GM21515 (cell line): ENCODE measurements at regions not wholly inside any gene's neighbourhood (a gene's known extent, or its start where the extent isn't known, plus 50 kb on each side); places are given as distances from the start of the nearest gene placed in this dataset.
"Not testable (repeated sequence)": the region's sequence is repeated elsewhere in the genome, so short reads cannot be mapped to it uniquely, and the experiment has no call there.

ENCODE experiments used
- ATAC-seq: cut with Tn5 transposase; IDR thresholded peaks from one replicate; pipeline ENCODE4 v1.9.1; 2021; ENCODE audit not compliant: unreplicated experiment

GRCh38 chr16:73143576-73144422, 95.9 kb upstream of the ZFHX3 start:
- ATAC-seq = no peak

GRCh38 chr16:73143002-73143401, 95.1 kb upstream of the ZFHX3 start:
- ATAC-seq = no peak

GRCh38 chr16:73142053-73142854, 94.3 kb upstream of the ZFHX3 start:
- ATAC-seq = no peak

- no peak for ATAC-seq
Observed at GRCh38 chr16:73140929-73141328, 93.0 kb upstream of the ZFHX3 start.

DNA sequence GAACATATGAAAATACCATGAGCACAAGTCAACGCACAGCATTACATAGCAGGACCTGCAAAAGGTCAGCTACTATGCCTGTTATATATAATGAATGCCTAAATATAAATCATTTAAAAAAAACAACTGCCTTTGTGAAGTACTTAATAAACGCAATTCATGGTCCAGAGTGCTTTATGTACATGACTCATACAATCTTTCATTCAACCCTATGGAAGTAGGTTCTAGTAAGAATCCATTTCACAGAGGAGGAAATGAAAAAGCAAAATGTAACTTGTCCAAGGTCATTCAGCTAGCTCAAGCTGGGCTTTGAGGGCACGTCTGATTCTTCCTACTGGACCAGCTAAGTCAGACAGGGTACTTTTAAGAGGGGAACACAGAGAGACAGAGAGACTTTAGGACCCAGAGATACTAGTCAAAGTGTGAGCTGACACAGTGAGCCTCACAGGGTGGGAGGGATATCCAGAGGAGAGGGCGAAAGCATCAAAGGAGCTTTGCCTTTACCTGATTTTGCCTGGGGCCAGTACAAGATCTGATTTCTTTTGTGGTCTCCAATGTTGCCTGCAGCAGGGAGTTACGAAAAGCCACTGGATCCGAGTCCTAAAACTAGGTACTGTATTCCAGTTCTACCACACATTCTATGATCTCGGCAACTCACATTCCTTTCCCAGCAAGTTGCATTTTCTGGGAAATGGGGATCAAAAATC, 83.4 kb upstream of the ZFHX3 start:
- no peak for ATAC-seq

DNA sequence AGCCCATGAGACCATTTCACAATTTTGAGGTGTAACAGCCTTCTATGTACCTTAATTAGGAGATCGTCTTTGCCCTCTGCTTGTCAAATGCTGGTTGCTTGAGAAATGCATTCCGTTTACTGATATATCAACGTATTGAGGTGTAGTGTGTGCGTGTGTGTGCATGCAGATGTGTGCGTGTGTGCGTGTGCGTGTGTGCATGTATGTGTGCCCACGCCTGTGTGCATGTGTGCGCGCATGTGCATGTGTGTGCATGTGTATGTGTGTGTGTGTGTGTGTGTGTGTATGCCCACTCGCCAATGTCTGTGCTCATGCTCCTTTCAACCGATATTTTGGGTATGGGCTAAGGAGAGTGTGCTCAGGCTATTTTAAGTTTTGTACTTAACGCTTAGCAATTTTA, 81.5 kb upstream of the ZFHX3 start:
- ATAC-seq = no peak

DNA sequence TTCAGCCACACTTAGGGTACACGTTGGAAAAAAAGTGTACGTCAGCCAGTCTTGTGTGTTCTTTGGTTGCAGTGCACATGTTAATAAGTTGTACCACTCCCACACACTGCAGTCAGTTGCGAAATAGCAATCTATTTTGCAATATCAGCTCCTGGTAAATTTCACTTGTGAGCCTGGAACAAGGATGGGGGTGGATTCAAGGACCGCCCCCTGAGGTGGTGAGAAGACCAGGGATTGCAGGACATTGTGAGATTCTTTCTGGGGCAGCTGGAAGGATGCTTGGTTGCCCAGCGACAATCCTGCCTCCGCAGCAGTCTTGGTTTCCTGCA, 78.6 kb upstream of the ZFHX3 start:
- ATAC-seq = no peak

DNA sequence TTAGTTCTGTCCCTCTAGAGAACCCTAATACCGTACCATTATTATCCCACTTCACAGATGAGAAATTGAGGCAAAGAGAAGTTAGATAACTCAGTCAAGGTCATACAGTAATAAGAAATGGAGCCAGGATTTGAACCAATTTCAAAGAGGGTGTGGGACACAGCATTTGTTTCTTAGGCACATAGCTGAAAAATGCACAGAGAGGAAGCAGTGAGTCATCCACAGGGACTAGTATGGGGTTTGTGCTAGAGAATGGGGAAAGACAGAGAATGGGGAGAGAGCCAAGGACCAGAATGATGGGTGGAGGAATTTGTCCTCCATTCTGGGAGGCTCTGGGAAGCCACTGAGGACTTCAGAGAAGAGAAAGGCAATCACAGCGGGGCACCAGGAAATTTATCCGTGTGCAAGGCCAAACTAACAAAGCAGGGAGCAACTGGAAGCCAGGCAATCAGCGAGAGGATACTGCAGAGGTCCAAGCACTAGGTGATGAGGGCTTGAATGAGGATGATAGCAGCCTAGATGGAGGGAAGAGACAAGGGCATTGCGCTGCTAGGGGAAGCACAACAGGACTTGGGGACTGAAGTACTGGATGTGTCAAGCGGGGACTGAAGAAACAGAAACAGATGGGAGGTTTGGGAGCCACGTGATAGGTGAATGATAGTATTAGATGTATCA, 78.1 kb upstream of the ZFHX3 start:
- ATAC-seq = no peak

DNA sequence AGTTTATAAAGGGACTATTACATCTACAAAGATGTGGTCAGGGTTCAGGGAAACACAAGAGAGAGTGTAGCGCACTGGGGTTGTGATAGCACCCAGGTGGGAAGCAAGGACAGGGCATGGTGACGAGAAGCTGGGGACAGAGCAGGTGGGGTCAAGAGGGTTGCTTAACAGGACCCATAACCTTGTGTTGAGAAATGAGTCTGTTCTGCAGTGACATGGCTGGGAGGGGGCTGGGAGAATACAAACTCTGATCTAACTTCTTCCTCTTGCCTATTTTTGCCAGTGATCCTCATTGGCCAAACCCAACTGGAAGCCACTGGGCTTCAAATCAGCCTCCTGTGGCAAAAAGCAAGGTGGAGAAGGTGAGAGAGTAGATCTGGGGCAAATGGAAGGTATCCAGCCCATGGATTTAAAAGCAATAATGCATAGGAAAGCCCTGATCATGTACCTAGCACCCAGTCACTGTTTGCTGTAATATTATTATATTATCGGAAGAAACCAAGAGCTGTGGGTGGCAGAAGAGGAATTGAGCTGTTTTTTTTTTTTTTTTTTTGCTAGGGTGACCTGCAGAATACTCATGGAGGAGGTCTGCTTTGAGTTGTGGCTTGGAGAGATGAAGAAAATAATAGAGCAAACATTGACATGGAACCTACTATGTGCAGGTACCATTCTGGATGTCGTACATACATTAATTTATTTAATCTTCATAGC, 76.9 kb upstream of the ZFHX3 start:
- ATAC-seq = no peak

- ATAC-seq = no peak
Observed at GRCh38 chr16:73124097-73124652, 76.2 kb upstream of the ZFHX3 start.

DNA sequence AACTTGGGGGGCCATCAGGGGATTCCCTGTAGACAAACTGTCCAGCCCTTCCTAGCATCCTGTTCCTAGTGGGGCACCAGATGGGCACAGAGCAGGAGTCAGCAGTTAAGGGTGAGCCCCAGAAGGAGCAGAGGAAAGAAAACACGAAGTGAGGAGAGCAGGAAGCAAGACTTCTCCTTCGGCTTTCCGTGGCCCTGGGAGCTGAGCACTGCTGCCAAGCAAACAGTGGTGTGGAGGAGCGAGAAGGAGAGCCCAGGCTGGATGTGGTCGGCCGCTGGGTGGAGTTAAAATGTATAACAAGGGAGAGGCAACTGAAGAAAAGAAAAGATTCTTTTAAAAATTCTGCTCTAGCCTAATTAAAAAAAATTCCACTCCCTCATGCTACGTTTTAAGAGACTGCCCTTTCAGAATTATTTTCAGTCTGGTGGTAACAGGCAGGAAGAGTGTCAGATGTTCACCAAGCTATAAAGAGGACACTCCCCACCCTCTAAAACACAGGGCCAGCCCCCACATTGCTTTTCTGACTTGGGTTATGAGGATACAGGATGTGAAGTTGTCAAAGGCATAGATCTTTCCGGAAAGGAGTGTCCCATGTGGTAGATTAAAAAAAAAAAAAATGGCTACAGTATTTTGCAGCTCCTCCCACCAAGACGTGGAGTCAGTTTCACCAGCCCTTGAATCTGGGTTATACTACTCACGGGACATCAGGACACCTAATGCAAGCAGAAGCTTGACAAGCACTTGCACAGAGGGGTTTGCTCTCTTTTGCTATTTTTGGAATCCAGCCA, 74.9 kb upstream of the ZFHX3 start:
- no peak for ATAC-seq

DNA sequence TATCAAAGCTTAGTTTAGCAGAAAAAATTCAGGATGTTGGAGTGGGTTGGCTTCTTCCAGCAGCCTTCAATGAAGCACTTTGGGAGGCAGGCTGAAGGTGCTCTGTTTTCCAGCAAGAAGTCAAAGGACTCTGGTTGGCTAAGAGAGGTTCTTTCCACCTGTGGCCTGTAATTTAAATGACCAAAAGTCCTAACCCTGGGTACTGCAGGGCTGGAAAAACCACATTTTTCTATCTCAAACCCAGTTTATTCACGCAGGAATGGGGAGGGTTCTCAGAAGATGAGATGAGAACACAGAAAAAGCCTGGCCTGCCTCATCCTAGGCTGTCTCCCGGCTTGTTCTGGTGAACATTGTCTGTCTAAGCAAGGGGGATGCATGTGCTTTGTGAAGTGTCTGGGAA, 68.6 kb upstream of the ZFHX3 start:
- no peak for ATAC-seq

GRCh38 chr16:73113336-73113735, 65.4 kb upstream of the ZFHX3 start:
- no peak for ATAC-seq

GRCh38 chr16:73108195-73108963, 60.5 kb upstream of the ZFHX3 start:
- ATAC-seq = no peak

DNA sequence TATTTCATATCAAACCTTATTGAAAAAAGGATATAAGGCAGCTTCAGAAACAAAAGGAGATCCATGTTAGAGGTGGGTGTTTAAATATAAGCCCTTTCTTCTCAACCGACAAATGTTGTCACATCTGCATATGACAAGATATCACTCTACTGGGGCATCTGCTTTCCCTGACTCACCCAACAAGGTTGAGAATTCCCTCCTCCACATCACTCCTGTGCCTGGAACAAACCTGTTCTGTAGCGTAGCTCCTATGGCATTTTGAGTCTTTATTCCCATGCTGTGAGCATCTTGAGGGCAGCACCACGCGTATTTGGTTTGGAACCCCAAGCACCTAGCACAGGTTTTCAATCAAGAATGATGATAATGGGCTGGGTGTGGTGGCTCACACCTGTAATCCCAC, 59.4 kb upstream of the ZFHX3 start:
- ATAC-seq = no peak

DNA sequence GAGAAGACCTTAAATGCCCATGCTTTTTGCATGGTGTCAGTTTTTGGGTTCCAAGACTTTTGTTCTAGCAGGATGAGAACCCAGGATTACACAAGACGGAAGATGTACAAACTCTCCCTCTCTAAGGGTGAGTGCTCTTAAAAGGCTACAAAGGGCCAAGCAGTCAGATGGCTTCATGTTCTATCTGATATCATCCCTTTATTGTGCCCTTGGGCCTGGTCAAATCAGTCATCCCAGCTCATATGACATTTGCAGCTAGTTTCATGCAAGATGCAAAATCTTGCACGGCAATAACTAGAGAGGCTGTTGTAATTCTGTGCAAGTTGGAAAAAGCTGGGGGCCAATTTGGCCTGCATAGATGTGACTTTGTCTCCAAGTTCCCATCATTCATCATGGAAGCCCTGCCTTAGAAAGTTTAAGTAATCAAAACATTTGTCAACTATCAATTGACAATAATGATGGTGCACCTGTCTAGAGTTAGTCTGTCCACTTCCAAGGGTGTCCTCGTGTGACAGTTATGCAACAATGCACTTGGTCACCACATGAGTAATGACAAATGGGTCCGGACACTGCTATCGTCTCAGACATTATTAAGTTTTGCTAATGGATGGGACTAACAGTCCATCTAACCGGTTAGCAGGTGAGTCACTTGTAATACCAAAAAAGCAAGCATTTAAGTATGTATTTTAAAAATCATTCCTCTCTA, 58.6 kb upstream of the ZFHX3 start:
- ATAC-seq = no peak

- ATAC-seq = no peak
Observed at GRCh38 chr16:73101568-73101967, 53.6 kb upstream of the ZFHX3 start.

- ATAC-seq = not testable (repeated sequence)
Observed at GRCh38 chr16:73099601-73100000, 51.7 kb upstream of the ZFHX3 start.
